Brain microvascular endothelial cell (primary cell): ENCODE measurements at regions not wholly inside any gene's neighbourhood (a gene's known extent, or its start where the extent isn't known, plus 50 kb on each side); places are given as distances from the start of the nearest gene placed in this dataset.

Experiments used
- DNase-seq: peaks from one replicate; pipeline ENCODE4 v3.0.0-alpha.2; 2020
- H3K27ac ChIP-seq: fragments of 250-450 bp; sonication (Bioruptor Pico); 2 replicates; pipeline ENCODE4 v1.5.1; 2020; ENCODE audit warnings: mild to moderate bottlenecking, moderate library complexity
- H3K27me3 ChIP-seq: fragments of 250-450 bp; sonication (Bioruptor Pico); replicated peaks from 2 replicates; pipeline ENCODE4 v1.5.1; 2020; ENCODE audit warnings: mild to moderate bottlenecking
- H3K36me3 ChIP-seq: fragments of 250-450 bp; sonication (Bioruptor Pico); replicated peaks from 2 replicates; pipeline ENCODE4 v1.5.1; 2020; ENCODE audit warnings: mild to moderate bottlenecking
- H3K4me3 ChIP-seq: 2 replicates; pipeline ENCODE4 v1.5.1; 2011; ENCODE audit warnings: low read depth, mild to moderate bottlenecking, control low read depth, low read length, moderate library complexity
- CTCF ChIP-seq: IDR thresholded peaks from 2 replicates; pipeline ENCODE4 v1.5.1; 2011; ENCODE audit warnings: low read depth, mild to moderate bottlenecking, moderate library complexity, low read length, control low read depth, inconsistent platforms; ENCODE audit errors: missing control alignments
- in situ Hi-C: cut with HindIII; loops from 2 replicates; pipeline ENCODE4 v1.10.0; 2017; ENCODE audit warnings: low sequenced_read_pairs, low pct_ligation_motif_present

DNA sequence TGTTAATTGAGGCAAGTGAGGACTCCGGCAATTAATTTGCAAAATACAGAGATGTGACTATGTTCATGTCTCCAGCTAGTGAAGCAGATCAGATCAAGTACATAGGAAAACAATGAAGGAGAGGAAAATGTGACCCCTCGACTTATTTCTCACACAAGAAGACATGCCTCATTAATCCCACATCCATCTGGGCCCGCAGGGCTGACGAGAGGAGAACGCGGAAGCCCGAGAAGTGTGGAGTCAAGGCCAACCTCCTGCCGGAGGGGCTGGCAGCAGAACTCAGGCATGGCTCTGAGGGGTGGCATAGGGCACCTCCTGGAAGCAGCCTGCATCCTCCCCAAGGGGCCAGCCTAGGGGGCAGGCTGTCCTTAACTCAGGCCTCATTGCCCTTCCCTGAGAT is 54.4 kb downstream of the ZNF503 start:
- TF ChIP-seq CTCF = no peak
- DNase-seq = no peak
- Histone ChIP-seq H3K4me3 (no peak overlapping the region), H3K27me3 (no peaks in the 10 kb centered on the region), H3K36me3 (no peaks in the 10 kb centered on the region), H3K27ac (no peak overlapping the region)
- in situ Hi-C loops = no loop called here

DNA sequence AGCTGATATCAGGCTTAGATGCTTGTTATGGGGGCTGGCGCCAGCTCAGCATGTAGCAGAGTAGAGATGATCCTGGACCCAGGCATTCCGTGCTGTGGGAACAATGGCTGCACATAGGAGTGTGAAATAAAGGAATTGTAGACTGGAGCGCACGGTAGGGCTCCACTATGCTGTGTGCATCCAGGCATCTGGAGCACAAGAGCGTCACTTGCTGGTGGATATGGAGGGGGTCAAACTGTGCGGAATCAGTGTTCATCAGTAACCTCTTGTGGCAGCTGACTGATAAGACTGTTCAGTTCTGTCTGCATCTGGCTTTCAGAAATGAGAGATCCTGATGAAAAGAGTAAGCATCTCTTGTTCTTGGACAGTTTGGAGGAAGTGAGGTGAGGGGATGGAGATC is 55.8 kb downstream of the ZNF503 start:
- in situ Hi-C loops = no loop called here
- H3K27ac ChIP-seq = no peak overlapping the region
- H3K36me3 ChIP-seq = no peaks in the 10 kb centered on the region
- TF ChIP-seq CTCF = no peak
- no peak for DNase-seq
- no peak overlapping the region for H3K4me3 ChIP-seq
- H3K27me3 ChIP-seq = no peaks in the 10 kb centered on the region

DNA sequence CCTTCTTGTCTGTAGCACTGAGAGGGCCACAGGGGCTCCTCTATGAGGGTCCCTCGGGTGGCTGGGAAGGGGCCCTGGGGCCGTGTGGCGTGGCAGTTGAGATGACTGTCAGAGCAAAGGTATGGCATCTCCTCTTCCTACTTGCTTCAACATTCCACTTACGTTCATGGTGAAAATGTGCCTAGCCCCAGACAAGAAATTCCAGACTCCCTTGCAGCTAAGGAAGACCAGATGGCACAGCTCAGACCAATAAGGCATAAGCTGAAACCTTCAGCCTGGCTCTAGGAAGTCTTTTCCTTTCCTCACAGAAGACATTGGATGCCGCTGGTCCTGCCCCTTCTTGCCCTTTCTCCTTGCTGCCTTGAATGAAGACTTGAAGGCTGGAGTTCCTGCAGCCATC is 57.4 kb downstream of the ZNF503 start:
- no peak for DNase-seq
- Histone ChIP-seq H3K27ac (no peak overlapping the region), H3K36me3 (no peaks in the 10 kb centered on the region), H3K27me3 (no peaks in the 10 kb centered on the region), H3K4me3 (no peak overlapping the region)
- no peak for TF ChIP-seq CTCF
- in situ Hi-C loops = no loop called here

DNA sequence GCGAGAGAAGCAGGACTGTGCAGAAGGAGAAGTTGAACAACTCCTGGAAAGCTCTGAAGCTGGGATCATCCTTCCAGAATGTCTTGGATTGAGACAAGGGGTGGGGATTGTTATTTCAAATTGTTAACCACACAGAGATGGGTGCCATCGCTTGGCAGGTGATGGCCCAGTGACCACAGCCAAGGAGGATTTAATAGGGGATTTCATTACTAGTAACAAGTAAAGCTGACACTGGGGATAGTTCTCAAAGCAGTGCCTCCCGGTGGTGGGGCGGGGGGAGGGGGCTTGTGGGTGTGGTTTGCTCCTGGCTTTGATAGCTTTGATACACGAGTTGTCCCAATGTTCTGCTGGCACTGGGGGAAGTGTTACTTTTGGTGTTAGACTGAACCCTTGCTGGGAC is 59.2 kb downstream of the ZNF503 start:
- DNase-seq = no peak
- no peak for TF ChIP-seq CTCF
- in situ Hi-C loops = no loop called here

GRCh38 chr10:75335983-75336382 is 65.6 kb downstream of the ZNF503 start:
- no peak for DNase-seq
- in situ Hi-C loops = no loop called here

More for the DNA sequence above, 59.2 kb downstream of the ZNF503 start:
- no peak overlapping the region for H3K27ac ChIP-seq
- H3K27me3 ChIP-seq = no peaks in the 10 kb centered on the region
- no peak overlapping the region for H3K4me3 ChIP-seq
- H3K36me3 ChIP-seq = no peaks in the 10 kb centered on the region

More at GRCh38 chr10:75335983-75336382, 65.6 kb downstream of the ZNF503 start:
- Histone ChIP-seq H3K27ac (no peak overlapping the region), H3K36me3 (no peaks in the 10 kb centered on the region), H3K4me3 (no peak overlapping the region), H3K27me3 (no peaks in the 10 kb centered on the region)
- TF ChIP-seq CTCF = no peak
